ENCODE measurements at regions not wholly inside any gene's neighbourhood (a gene's known extent, or its start where the extent isn't known, plus 50 kb on each side); places are given as distances from the start of the nearest gene placed in this dataset.

DNA sequence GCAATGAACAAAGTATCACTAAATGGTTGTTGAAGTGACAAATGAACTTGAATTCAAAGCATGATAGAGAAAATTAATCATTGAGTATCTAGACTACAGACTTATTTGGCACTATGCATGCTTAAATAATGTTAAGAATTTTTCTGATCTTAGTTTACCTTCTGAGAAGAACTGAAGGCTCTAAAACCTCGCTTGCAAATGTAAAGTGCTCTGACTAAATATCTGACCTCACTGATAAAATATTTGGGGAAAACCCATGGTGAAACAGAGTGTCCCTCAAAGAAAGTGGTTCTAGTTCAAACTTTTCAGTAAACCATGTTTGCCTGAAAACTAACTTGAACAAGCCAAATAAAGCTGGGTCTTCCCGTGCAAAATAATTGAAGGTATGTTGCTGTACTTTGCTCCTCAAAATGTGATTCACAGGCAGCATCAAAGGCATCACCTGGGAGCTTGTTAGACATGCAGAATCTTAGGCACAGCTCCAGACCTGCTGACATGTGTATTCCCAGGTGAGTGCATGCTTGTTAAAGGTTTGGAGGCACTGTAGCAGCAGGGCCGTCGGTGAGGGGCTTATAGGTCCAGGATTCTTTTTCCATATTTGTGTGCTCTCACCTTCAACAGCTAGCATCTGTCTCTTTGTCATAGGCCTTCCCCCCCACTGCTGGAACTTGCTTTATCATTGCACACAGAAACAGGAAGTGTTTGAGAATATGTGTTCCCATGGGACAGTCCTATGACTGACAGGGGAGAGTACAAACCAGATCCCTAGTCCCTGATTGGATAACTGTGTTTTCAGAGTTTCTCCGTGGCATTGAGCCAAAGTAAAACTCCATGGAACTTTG lies 524.2 kb upstream of the LMCD1 start:
- TF ChIP-seq POLR2A (IDR thresholded peaks at IDR 0.05): no peak
- TF ChIP-seq CTCF (IDR thresholded peaks at IDR 0.05): no peak
